Liver (tissue), 7 donors: ENCODE measurements at regions not wholly inside any gene's neighbourhood (a gene's known extent, or its start where the extent isn't known, plus 50 kb on each side); places are given as distances from the start of the nearest gene placed in this dataset.

Experiments used
- DNase-seq: peaks from one replicate; pipeline ENCODE4 v3.0.0-alpha.2; 2017; ENCODE audit warnings: low spot score
- H3K27ac ChIP-seq, 2 donors: one replicate each; pipeline ENCODE4 v1.7.0; 2013; ENCODE audit warnings: inconsistent platforms in 2 of 2, low read length in 2 of 2, control low read depth in 1 of 2, low read depth in 1 of 2, mild to moderate bottlenecking in 1 of 2
- H3K27me3 ChIP-seq, 4 donors: one replicate each; pipeline versions ENCODE4 v1.6.1 to v1.7.0; 2013; ENCODE audit warnings: low read length in 3 of 4, inconsistent platforms in 1 of 4, mild to moderate bottlenecking in 1 of 4, moderate library complexity in 1 of 4; ENCODE audit not compliant: control insufficient read depth in 4 of 4, insufficient read depth in 4 of 4
- H3K36me3 ChIP-seq, 4 donors: one replicate each; pipeline versions ENCODE4 v1.6.1 to v1.7.0; 2013; ENCODE audit warnings: low read length in 3 of 4, mild to moderate bottlenecking in 3 of 4, low read depth in 1 of 4, moderate library complexity in 1 of 4; ENCODE audit not compliant: control insufficient read depth in 4 of 4, insufficient read depth in 3 of 4
- H3K4me1 ChIP-seq, 4 donors: one replicate each; pipeline versions ENCODE4 v1.6.1 to v1.7.0; 2013; ENCODE audit warnings: low read length in 3 of 4, mild to moderate bottlenecking in 3 of 4, moderate library complexity in 1 of 4; ENCODE audit not compliant: control insufficient read depth in 4 of 4, insufficient read depth in 4 of 4
- H3K4me3 ChIP-seq, 3 donors: one replicate each; pipeline versions ENCODE4 v1.6.1 to v1.7.0; 2013; ENCODE audit warnings: low read length in 3 of 3, control low read depth in 1 of 3, low read depth in 1 of 3, mild to moderate bottlenecking in 1 of 3
- H3K9ac ChIP-seq, 2 donors: one replicate each; pipeline ENCODE4 v1.7.0; 2013; ENCODE audit warnings: low read length in 2 of 2, mild to moderate bottlenecking in 2 of 2, moderate library complexity in 2 of 2, control low read depth in 1 of 2, low read depth in 1 of 2
- H3K9me3 ChIP-seq, 4 donors: one replicate each; pipeline versions ENCODE4 v1.6.1 to v1.7.0; 2013; ENCODE audit warnings: low read length in 3 of 4; ENCODE audit not compliant: control insufficient read depth in 4 of 4
- EGR1 ChIP-seq, 2 donors: IDR thresholded peaks; 2 replicates each; pipeline ENCODE4 v1.6.1; 2016 to 2018; ENCODE audit warnings: antibody characterized with exemption in 2 of 2, low read depth in 2 of 2
- FOXA1 ChIP-seq: IDR thresholded peaks from 2 replicates; pipeline ENCODE4 v1.6.1; 2016; ENCODE audit warnings: antibody characterized with exemption
- FOXA2 ChIP-seq: IDR thresholded peaks from 2 replicates; pipeline ENCODE4 v1.6.1; 2016; ENCODE audit warnings: antibody characterized with exemption
- GABPA ChIP-seq, 2 donors: IDR thresholded peaks in 1 of 2; conservative IDR thresholded peaks in 1 of 2; 2 replicates each; pipeline ENCODE4 v1.6.1; 2016; ENCODE audit warnings: antibody characterized with exemption in 2 of 2, mild to moderate bottlenecking in 1 of 2, moderate library complexity in 1 of 2
- HNF4A ChIP-seq, 2 donors: conservative IDR thresholded peaks; 2 replicates each; pipeline ENCODE4 v1.6.1; 2016; ENCODE audit warnings: antibody characterized with exemption in 2 of 2, mild to moderate bottlenecking in 2 of 2
- JUND ChIP-seq, 2 donors: IDR thresholded peaks; 2 replicates each; pipeline ENCODE4 v1.6.1; 2016; ENCODE audit warnings: antibody characterized with exemption in 2 of 2
- NR2F2 ChIP-seq: IDR thresholded peaks from 2 replicates; pipeline ENCODE4 v1.6.1; 2016; ENCODE audit warnings: antibody characterized with exemption
- RAD21 ChIP-seq, 2 donors: IDR thresholded peaks; 2 replicates each; pipeline ENCODE4 v1.6.1; 2016; ENCODE audit warnings: antibody characterized with exemption in 2 of 2, mild to moderate bottlenecking in 2 of 2
- RXRA ChIP-seq, 2 donors: IDR thresholded peaks; 2 replicates each; pipeline ENCODE4 v1.6.1; 2017 to 2018; ENCODE audit warnings: antibody characterized with exemption in 2 of 2, mild to moderate bottlenecking in 1 of 2
- SP1 ChIP-seq: IDR thresholded peaks from 2 replicates; pipeline ENCODE4 v1.6.1; 2018; ENCODE audit warnings: antibody characterized with exemption, mild to moderate bottlenecking
- TAF1 ChIP-seq: conservative IDR thresholded peaks from 2 replicates; pipeline ENCODE4 v1.6.1; 2016; ENCODE audit warnings: antibody characterized with exemption, mild to moderate bottlenecking
- YY1 ChIP-seq: IDR thresholded peaks from 2 replicates; pipeline ENCODE4 v1.6.1; 2016; ENCODE audit warnings: antibody characterized with exemption, mild to moderate bottlenecking
- WGBS: extraction: QIAGEN DNeasy Blood & Tissue Kit; methylation state at CpG from one replicate; pipeline ENCODE4 v1.1.7; 2013; 5-methylcytosine and 5-hydroxymethylcytosine counted together
- TF ChIP-seq, protein P1 (sequence below): IDR thresholded peaks from 2 replicates; pipeline ENCODE4 v1.6.1; 2016; ENCODE audit warnings: antibody characterized with exemption, mild to moderate bottlenecking
- TF ChIP-seq, protein P2 (sequence below): IDR thresholded peaks from 2 replicates; pipeline ENCODE4 v1.6.1; 2016; ENCODE audit warnings: antibody characterized with exemption
- donor health status: healthy.
- donor health status: healthy.
- donor health status: healthy.
- donor health status: healthy.

DNA sequence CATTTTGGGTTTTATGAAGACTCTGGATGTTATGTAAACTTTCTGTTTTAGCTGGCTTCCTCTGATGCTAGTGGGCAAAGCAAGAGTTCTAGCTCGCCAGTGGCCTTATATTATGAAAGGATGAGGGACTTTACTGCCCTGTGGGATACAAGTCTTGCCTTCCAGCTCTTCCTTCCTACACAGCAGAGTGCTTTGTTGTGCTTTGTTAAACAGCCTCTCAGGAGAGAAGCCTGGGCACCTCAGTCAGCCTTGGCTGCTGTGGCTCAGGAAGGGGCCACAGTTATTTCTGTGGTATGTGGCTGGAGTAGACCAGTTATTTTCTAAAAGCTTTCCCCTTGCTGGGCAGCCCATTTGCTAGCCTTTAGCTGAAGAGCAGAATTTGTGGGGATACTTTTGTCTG, 69.5 kb upstream of the SUCLG2 start:
- H3K4me3 ChIP-seq = no peak overlapping the region
- H3K4me1 ChIP-seq = peaks cover 0 to 7% (median 0%) of the 10 kb centered on the region in 4 donors
- TF ChIP-seq HNF4A (conservative IDR thresholded peaks at IDR 0.05) = no peak
- no peak for TF ChIP-seq GABPA (IDR thresholded peaks at IDR 0.05 in 1 of 2, conservative IDR thresholded peaks at IDR 0.05 in 1 of 2)
- TF ChIP-seq TAF1 = no peak
- TF ChIP-seq, protein P1, sequence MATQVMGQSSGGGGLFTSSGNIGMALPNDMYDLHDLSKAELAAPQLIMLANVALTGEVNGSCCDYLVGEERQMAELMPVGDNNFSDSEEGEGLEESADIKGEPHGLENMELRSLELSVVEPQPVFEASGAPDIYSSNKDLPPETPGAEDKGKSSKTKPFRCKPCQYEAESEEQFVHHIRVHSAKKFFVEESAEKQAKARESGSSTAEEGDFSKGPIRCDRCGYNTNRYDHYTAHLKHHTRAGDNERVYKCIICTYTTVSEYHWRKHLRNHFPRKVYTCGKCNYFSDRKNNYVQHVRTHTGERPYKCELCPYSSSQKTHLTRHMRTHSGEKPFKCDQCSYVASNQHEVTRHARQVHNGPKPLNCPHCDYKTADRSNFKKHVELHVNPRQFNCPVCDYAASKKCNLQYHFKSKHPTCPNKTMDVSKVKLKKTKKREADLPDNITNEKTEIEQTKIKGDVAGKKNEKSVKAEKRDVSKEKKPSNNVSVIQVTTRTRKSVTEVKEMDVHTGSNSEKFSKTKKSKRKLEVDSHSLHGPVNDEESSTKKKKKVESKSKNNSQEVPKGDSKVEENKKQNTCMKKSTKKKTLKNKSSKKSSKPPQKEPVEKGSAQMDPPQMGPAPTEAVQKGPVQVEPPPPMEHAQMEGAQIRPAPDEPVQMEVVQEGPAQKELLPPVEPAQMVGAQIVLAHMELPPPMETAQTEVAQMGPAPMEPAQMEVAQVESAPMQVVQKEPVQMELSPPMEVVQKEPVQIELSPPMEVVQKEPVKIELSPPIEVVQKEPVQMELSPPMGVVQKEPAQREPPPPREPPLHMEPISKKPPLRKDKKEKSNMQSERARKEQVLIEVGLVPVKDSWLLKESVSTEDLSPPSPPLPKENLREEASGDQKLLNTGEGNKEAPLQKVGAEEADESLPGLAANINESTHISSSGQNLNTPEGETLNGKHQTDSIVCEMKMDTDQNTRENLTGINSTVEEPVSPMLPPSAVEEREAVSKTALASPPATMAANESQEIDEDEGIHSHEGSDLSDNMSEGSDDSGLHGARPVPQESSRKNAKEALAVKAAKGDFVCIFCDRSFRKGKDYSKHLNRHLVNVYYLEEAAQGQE = no peak
- TF ChIP-seq NR2F2 = no peak
- no peak for TF ChIP-seq SP1
- H3K9me3 ChIP-seq = no peaks in the 10 kb centered on the region
- DNase-seq = no peak
- H3K27ac ChIP-seq = peak overlapping the region in 1 of 2 donors; percentile 61
- WGBS = 94% methylated on average over 1 of the region's 1 CpG
- no peaks in the 10 kb centered on the region for H3K27me3 ChIP-seq
- H3K9ac ChIP-seq = no peak overlapping the region
- H3K36me3 ChIP-seq = no peaks in the 10 kb centered on the region

DNA sequence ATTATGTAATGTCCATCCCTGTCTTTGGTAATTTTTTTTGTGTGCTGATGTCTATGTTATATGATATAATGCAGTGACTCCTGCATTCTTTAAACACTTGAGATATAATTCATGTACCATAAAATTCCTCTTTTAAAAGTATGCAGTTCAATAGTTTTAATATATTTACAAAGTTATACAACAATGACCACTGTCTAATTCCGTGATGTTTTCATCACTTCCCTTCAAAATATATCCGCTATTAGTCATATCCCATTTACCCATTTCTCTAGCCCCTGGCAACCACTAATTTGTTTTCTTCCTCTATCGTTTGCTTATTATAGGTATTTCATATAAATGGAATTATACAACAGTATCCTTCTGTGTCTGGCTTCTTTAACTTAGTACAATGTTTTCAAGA, 64.9 kb upstream of the SUCLG2 start:
- Histone ChIP-seq H3K4me1 (peaks cover 0 to 5% (median 0%) of the 10 kb centered on the region in 4 donors), H3K27ac (no peak overlapping the region), H3K27me3 (no peaks in the 10 kb centered on the region), H3K36me3 (no peaks in the 10 kb centered on the region), H3K9ac (no peak overlapping the region), H3K4me3 (no peak overlapping the region), H3K9me3 (no peaks in the 10 kb centered on the region)
- 98% methylated on average over 3 of the region's 3 CpGs for WGBS
- DNase-seq = no peak
- TF ChIP-seq, protein P1 = no peak
- TF ChIP-seq GABPA (IDR thresholded peaks at IDR 0.05 in 1 of 2, conservative IDR thresholded peaks at IDR 0.05 in 1 of 2) = no peak
- no peak for TF ChIP-seq RAD21 (IDR thresholded peaks at IDR 0.05)
- no peak for TF ChIP-seq EGR1 (IDR thresholded peaks at IDR 0.05; ENCODE audit: low read depth in 2 of 2)
- TF ChIP-seq YY1 = no peak
- TF ChIP-seq NR2F2 = no peak
- no peak for TF ChIP-seq FOXA1
- TF ChIP-seq TAF1 = no peak
- no peak for TF ChIP-seq JUND (IDR thresholded peaks at IDR 0.05)
- TF ChIP-seq RXRA (IDR thresholded peaks at IDR 0.05) = no peak
- no peak for TF ChIP-seq HNF4A (conservative IDR thresholded peaks at IDR 0.05)
- TF ChIP-seq, protein P2, sequence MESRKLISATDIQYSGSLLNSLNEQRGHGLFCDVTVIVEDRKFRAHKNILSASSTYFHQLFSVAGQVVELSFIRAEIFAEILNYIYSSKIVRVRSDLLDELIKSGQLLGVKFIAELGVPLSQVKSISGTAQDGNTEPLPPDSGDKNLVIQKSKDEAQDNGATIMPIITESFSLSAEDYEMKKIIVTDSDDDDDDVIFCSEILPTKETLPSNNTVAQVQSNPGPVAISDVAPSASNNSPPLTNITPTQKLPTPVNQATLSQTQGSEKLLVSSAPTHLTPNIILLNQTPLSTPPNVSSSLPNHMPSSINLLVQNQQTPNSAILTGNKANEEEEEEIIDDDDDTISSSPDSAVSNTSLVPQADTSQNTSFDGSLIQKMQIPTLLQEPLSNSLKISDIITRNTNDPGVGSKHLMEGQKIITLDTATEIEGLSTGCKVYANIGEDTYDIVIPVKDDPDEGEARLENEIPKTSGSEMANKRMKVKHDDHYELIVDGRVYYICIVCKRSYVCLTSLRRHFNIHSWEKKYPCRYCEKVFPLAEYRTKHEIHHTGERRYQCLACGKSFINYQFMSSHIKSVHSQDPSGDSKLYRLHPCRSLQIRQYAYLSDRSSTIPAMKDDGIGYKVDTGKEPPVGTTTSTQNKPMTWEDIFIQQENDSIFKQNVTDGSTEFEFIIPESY = no peak
- no peak for TF ChIP-seq FOXA2
